ENCODE measurements at regions not wholly inside any gene's neighbourhood (a gene's known extent, or its start where the extent isn't known, plus 50 kb on each side); places are given as distances from the start of the nearest gene placed in this dataset.

GRCh38 chr18:59967878-59968277 lies 68.1 kb downstream of the PMAIP1 start (continued):
- no peak for TF ChIP-seq ZNF274 (IDR thresholded peaks at IDR 0.05; ENCODE audit: borderline replicate concordance, extremely low read depth, low read length)
- no peak for TF ChIP-seq MAFK (IDR thresholded peaks at IDR 0.05; ENCODE audit: low read depth, low read length)
- no peak for TF ChIP-seq RFX5 (IDR thresholded peaks at IDR 0.05; ENCODE audit: borderline replicate concordance, low read depth, low read length)
- TF ChIP-seq POU5F1 (IDR thresholded peaks at IDR 0.05; ENCODE audit: low read depth, low read length), result no peak
- no peak for TF ChIP-seq TAF7 (optimal IDR thresholded peaks at IDR 0.05; ENCODE audit: borderline replicate concordance, low read depth, low read length)
- TF ChIP-seq TCF12 (IDR thresholded peaks at IDR 0.05; ENCODE audit: low read depth, low read length), result no peak
- TF ChIP-seq CTBP2 (IDR thresholded peaks at IDR 0.05; ENCODE audit: borderline replicate concordance, insufficient read depth, insufficient read length, low read length), result no peak

Measured in H1 (cell line).